ENCODE measurements at regions not wholly inside any gene's neighbourhood (a gene's known extent, or its start where the extent isn't known, plus 50 kb on each side); places are given as distances from the start of the nearest gene placed in this dataset.

- no peak overlapping the region for H3K4me3 ChIP-seq (ENCODE audit: low read length in 2 of 2)
These were observed 163.6 kb upstream of the ALKAL2 start for GRCh38 chr2:451495-451894.

DNA sequence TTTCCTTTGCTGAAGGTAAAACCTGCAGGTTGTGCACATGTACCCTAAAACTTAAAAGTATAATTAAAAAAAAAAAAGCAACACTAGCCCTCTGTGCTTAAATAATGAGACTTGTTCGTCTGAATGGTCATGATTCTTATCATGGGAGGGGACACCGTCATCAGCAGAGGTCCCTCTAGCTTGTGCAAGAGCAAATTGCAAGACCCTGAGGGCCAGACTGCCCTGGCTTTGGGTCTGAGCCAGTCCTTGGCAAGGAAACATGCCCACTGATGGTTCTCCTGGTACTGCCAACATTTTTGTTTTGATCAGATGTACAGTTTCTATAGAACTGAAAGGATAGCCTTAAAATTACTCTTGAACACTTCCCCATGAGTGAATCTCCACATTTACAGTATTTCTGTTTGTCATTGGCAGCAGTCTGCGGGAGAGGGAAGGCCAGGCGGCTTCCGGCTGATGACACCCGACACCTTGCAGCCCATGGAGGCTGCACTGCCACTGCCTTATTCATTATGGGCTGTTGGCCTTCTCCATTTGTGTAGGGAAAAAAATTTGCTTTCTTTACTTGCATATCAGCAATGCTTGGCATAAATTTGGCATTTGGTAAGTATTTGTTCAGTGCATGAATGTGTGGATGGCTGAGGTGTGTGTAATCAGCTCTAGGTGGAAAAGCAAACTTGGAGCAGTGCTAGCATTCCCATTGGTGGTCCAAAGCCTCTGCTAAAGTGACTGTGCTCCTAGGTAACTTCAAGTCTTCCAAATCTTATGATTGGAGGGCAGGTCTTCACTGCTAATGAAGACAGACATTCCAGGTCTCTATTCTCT, 161.6 kb upstream of the ALKAL2 start:
- no peaks in the 10 kb centered on the region for H3K9me3 Mint-ChIP-seq
- Histone ChIP-seq H3K27me3 (ENCODE audit: insufficient read depth, low read length) (peaks cover 6% of the 10 kb centered on the region), H3K9me3 (ENCODE audit: control insufficient read depth in 1 of 2, low read length in 2 of 2) (no peaks in the 10 kb centered on the region), H3K27ac (ENCODE audit: low read depth, low read length) (no peak overlapping the region), H3K4me1 (ENCODE audit: insufficient read depth, low read length) (no peaks in the 10 kb centered on the region), H3K4me3 (ENCODE audit: low read length in 2 of 2) (no peak overlapping the region), H3K36me3 (ENCODE audit: insufficient read depth, low read length) (no peaks in the 10 kb centered on the region)
- peaks cover 4 to 14% (median 7%) of the 10 kb centered on the region in 4 donors for H3K4me1 Mint-ChIP-seq
- peaks cover 9 to 10% of the 10 kb centered on the region in 2 donors for H3K27me3 Mint-ChIP-seq
- no peak for DNase-seq
- CTCF ChIA-PET (ENCODE audit: partially characterized antibody) = no interaction called here
- intact Hi-C loops (cut with micrococcal nuclease) = no loop called here
- no peak overlapping the region for H3K27ac Mint-ChIP-seq
- H3K4me3 Mint-ChIP-seq = no peak overlapping the region
- POLR2A ChIA-PET (ENCODE audit: partially characterized antibody) = interaction anchor here (0.6 kb wide), 1 partner anchor 19 kb away, joined by 3 read pairs; no protein-coding TSS in a partner anchor
- H3K36me3 Mint-ChIP-seq = no peaks in the 10 kb centered on the region

More at GRCh38 chr2:451495-451894, 163.6 kb upstream of the ALKAL2 start:
- H3K4me1 Mint-ChIP-seq = no peaks in the 10 kb centered on the region
- Histone ChIP-seq H3K27me3 (ENCODE audit: insufficient read depth, low read length) (peaks cover 6% of the 10 kb centered on the region), H3K9me3 (ENCODE audit: control insufficient read depth in 1 of 2, low read length in 2 of 2) (no peaks in the 10 kb centered on the region), H3K27ac (ENCODE audit: low read depth, low read length) (no peak overlapping the region), H3K36me3 (ENCODE audit: insufficient read depth, low read length) (no peaks in the 10 kb centered on the region), H3K4me1 (ENCODE audit: insufficient read depth, low read length) (no peaks in the 10 kb centered on the region)
- no peaks in the 10 kb centered on the region for H3K36me3 Mint-ChIP-seq
- peaks cover 14 to 18% of the 10 kb centered on the region in 2 donors for H3K27me3 Mint-ChIP-seq
- ChIA-PET CTCF (ENCODE audit: partially characterized antibody) (no interaction called here), POLR2A (ENCODE audit: partially characterized antibody) (no interaction called here)
- no peak overlapping the region for H3K27ac Mint-ChIP-seq
- intact Hi-C loops (cut with micrococcal nuclease) = no loop called here
- no peak overlapping the region for H3K4me3 Mint-ChIP-seq
- DNase-seq = no peak
- no peaks in the 10 kb centered on the region for H3K9me3 Mint-ChIP-seq

GRCh38 chr2:447902-448665, 160.2 kb upstream of the ALKAL2 start:
- H3K27me3 Mint-ChIP-seq = peaks cover 2 to 3% of the 10 kb centered on the region in 2 donors
- H3K4me1 Mint-ChIP-seq = peaks cover 4 to 14% (median 7%) of the 10 kb centered on the region in 4 donors
- no peak overlapping the region for H3K4me3 ChIP-seq (ENCODE audit: low read length in 2 of 2)
- no peaks in the 10 kb centered on the region for H3K4me1 ChIP-seq (ENCODE audit: insufficient read depth, low read length)
- ChIA-PET CTCF (ENCODE audit: partially characterized antibody) (no interaction called here), POLR2A (ENCODE audit: partially characterized antibody) (no interaction called here)
- H3K27me3 ChIP-seq (ENCODE audit: insufficient read depth, low read length) = peaks cover 6% of the 10 kb centered on the region
- no peak for DNase-seq
- H3K4me3 Mint-ChIP-seq = no peak overlapping the region
- no peaks in the 10 kb centered on the region for H3K9me3 Mint-ChIP-seq
- H3K9me3 ChIP-seq (ENCODE audit: control insufficient read depth in 1 of 2, low read length in 2 of 2) = no peaks in the 10 kb centered on the region
- no peak overlapping the region for H3K27ac ChIP-seq (ENCODE audit: low read depth, low read length)
- H3K36me3 Mint-ChIP-seq = no peaks in the 10 kb centered on the region
- intact Hi-C loops (cut with micrococcal nuclease) = no loop called here
- peak overlapping the region in 1 of 7 donors; percentile 32 for H3K27ac Mint-ChIP-seq
- H3K36me3 ChIP-seq (ENCODE audit: insufficient read depth, low read length) = no peaks in the 10 kb centered on the region

- intact Hi-C loops (cut with micrococcal nuclease) = no loop called here
- Histone ChIP-seq H3K36me3 (ENCODE audit: insufficient read depth, low read length) (no peaks in the 10 kb centered on the region), H3K27ac (ENCODE audit: low read depth, low read length) (no peak overlapping the region), H3K4me1 (ENCODE audit: insufficient read depth, low read length) (no peaks in the 10 kb centered on the region), H3K27me3 (ENCODE audit: insufficient read depth, low read length) (no peaks in the 10 kb centered on the region), H3K4me3 (ENCODE audit: low read length in 2 of 2) (no peak overlapping the region), H3K9me3 (ENCODE audit: control insufficient read depth in 1 of 2, low read length in 2 of 2) (no peaks in the 10 kb centered on the region)
- Mint-ChIP-seq H3K27me3 (peaks cover 2 to 3% of the 10 kb centered on the region in 2 donors), H3K9me3 (no peaks in the 10 kb centered on the region), H3K27ac (no peak overlapping the region), H3K4me1 (peaks cover 4 to 14% (median 7%) of the 10 kb centered on the region in 4 donors), H3K4me3 (no peak overlapping the region), H3K36me3 (no peaks in the 10 kb centered on the region)
- ChIA-PET POLR2A (ENCODE audit: partially characterized antibody) (no interaction called here), CTCF (ENCODE audit: partially characterized antibody) (no interaction called here)
- no peak for DNase-seq
These were observed 159.2 kb upstream of the ALKAL2 start for GRCh38 chr2:446963-447530.

GRCh38 chr2:446303-446874, 158.5 kb upstream of the ALKAL2 start:
- Histone ChIP-seq H3K9me3 (ENCODE audit: control insufficient read depth in 1 of 2, low read length in 2 of 2) (no peaks in the 10 kb centered on the region), H3K27me3 (ENCODE audit: insufficient read depth, low read length) (no peaks in the 10 kb centered on the region), H3K4me1 (ENCODE audit: insufficient read depth, low read length) (no peaks in the 10 kb centered on the region), H3K27ac (ENCODE audit: low read depth, low read length) (no peak overlapping the region), H3K4me3 (ENCODE audit: low read length in 2 of 2) (no peak overlapping the region), H3K36me3 (ENCODE audit: insufficient read depth, low read length) (no peaks in the 10 kb centered on the region)
- ChIA-PET POLR2A (ENCODE audit: partially characterized antibody) (no interaction called here), CTCF (ENCODE audit: partially characterized antibody) (no interaction called here)
- intact Hi-C loops (cut with micrococcal nuclease) = no loop called here
- Mint-ChIP-seq H3K9me3 (no peaks in the 10 kb centered on the region), H3K4me3 (no peak overlapping the region), H3K4me1 (peaks cover 4 to 14% (median 7%) of the 10 kb centered on the region in 4 donors), H3K27me3 (peaks cover 1 to 2% of the 10 kb centered on the region in 2 donors), H3K27ac (no peak overlapping the region), H3K36me3 (no peaks in the 10 kb centered on the region)
- DNase-seq = no peak

- peak overlapping the region in 1 of 7 donors; percentile 76 for H3K27ac Mint-ChIP-seq
- CTCF ChIA-PET (ENCODE audit: partially characterized antibody) = no interaction called here
- H3K4me3 Mint-ChIP-seq = peak overlapping the region in 1 of 8 donors; percentile 76
- Histone ChIP-seq H3K4me1 (ENCODE audit: insufficient read depth, low read length) (no peaks in the 10 kb centered on the region), H3K27ac (ENCODE audit: low read depth, low read length) (no peak overlapping the region), H3K9me3 (ENCODE audit: control insufficient read depth in 1 of 2, low read length in 2 of 2) (no peaks in the 10 kb centered on the region), H3K4me3 (ENCODE audit: low read length in 2 of 2) (no peak overlapping the region), H3K36me3 (ENCODE audit: insufficient read depth, low read length) (no peaks in the 10 kb centered on the region), H3K27me3 (ENCODE audit: insufficient read depth, low read length) (no peaks in the 10 kb centered on the region)
- POLR2A ChIA-PET (ENCODE audit: partially characterized antibody) = no interaction called here
- H3K27me3 Mint-ChIP-seq = no peaks in the 10 kb centered on the region
- peaks cover 4 to 14% (median 7%) of the 10 kb centered on the region in 4 donors for H3K4me1 Mint-ChIP-seq
- intact Hi-C loops (cut with micrococcal nuclease) = no loop called here
- DNase-seq = no peak
- no peaks in the 10 kb centered on the region for H3K36me3 Mint-ChIP-seq
- no peaks in the 10 kb centered on the region for H3K9me3 Mint-ChIP-seq
These were observed 158.0 kb upstream of the ALKAL2 start for GRCh38 chr2:445896-446295.

Measured in CD4-positive, alpha-beta memory T cell (primary cell).